ENCODE measurements at regions not wholly inside any gene's neighbourhood (a gene's known extent, or its start where the extent isn't known, plus 50 kb on each side); places are given as distances from the start of the nearest gene placed in this dataset.

GRCh38 chr15:87628311-87628710, 628.2 kb downstream of the NTRK3 start:
- DNase-seq: no peak

DNA sequence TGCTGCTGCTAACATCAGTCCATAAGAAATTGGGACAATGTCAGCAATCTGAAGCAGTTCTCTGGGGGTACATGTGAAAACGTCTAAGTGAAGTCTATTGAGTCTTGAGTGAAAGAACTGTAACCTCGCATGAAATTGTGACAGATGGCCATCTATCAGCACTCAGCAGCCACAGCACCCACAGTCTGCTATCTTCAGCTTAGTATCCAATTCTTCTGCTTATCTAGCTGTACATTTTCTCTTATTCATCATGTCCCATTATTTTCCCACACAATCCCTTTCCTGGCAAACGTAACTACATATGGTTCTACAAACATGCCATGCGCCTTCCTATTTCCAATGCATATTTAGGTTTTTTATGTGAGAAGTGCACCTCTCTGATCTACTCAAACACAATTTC, 629.7 kb downstream of the NTRK3 start:
- DNase-seq: no peak

DNA sequence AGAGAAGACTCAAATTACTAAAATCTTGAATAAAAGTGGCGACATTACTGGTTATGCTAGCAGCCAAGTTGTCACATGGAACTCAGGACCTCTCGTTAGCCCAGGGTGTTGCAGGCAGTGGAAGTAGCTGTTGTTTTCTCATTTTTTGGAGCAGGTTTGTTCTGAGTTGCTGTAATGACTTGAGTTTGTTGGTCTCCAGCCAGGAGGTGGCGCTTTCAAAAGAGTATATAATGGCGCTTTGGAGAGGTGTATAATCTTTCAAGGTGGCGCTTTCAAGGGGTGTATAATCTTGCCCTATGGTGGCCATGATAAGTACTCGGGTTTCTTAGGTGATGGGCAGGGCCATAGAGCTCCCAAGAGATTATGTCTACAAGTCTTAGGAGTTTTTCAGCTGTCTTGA, 632.7 kb downstream of the NTRK3 start:
- no peak for DNase-seq

DNA sequence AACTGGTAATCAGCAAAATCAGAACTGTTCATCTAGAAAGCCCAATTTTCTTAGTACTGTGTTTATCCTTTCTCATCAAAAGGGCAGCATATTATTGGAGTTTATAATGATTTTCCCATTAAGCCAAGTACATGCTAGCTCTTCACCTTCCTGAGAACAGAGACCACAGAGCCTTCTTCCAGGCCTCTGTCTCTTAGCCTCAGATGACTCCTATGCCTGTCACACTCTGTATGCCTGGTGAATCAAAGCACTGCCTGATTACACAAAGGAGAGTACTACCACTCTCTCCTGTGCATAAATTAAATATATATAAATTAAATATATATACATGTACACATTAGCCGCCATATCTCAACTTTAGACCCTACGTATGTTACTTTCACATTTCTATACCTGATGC, 636.1 kb downstream of the NTRK3 start:
- no peak for DNase-seq

GRCh38 chr15:87619161-87619960, 637.2 kb downstream of the NTRK3 start:
- DNase-seq: no peak

DNA sequence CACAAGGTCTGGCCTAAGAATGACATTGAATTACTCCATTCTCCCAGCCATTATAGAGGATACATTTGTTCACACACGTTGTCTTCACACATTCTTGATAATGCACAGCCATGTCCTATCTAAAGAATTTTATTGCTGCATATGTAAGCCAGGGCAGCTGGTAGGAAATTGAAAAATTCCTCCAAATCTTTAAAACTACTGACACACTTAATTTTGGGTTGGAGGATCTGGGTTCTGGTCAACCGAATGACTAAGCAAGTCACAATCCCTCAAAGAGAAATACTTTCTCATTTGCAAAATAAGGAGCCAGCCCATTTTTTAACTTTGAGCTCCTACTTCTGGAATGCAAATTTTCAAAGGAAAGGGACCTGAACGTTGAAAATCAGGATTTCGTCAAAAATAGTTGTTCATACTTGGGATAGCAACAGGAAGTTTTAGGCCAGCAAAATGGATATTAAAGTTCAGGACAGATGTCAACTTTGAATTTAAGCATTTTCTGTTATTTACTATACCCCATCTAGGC, 638.3 kb downstream of the NTRK3 start:
- no peak for DNase-seq

- no peak for DNase-seq
These were observed 641.8 kb downstream of the NTRK3 start for GRCh38 chr15:87614704-87615103.

- DNase-seq: no peak
These were observed 646.2 kb downstream of the NTRK3 start for GRCh38 chr15:87610366-87610765.

- no peak for DNase-seq
These were observed 646.6 kb downstream of the NTRK3 start for GRCh38 chr15:87609894-87610293.

DNA sequence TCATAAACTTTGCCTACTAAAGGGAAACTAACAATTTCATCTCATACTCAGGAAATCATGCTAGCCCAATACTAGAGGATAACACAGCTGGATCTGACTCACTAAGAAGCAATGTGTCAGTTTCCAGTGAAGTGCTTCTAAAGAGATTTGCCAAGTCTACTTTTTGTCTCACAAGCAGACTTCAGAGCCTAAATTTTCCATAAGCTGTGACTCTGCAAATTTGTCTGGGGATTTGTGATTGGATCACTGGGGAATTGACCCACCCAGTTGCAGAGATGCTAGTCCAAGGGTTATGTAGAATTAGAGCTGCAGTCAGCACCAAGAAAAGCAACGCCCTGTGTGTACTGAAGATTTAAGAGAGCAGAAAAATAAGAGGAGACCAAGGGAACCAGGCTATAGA, 647.1 kb downstream of the NTRK3 start:
- DNase-seq: no peak

GRCh38 chr15:87608238-87609028, 648.1 kb downstream of the NTRK3 start:
- no peak for DNase-seq

DNA sequence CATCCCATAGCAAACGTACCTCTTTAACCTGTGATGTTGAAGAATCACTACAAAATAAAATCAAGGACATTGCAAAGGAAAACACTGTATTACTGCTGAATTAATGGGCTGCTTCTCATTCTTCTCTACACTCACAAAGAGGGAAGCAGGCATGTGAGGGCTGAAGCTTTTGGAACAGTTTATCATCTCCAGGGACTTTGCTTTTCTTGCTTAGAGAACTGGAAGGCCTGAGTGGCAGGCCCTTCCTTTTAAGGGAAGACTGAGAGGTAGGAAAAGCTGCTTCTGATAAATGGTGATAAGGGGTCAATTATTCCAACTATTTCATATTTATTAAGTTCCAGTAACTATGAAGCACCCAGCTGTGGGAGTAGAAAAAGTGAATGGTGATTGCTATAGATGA, 649.6 kb downstream of the NTRK3 start:
- DNase-seq: no peak

DNA sequence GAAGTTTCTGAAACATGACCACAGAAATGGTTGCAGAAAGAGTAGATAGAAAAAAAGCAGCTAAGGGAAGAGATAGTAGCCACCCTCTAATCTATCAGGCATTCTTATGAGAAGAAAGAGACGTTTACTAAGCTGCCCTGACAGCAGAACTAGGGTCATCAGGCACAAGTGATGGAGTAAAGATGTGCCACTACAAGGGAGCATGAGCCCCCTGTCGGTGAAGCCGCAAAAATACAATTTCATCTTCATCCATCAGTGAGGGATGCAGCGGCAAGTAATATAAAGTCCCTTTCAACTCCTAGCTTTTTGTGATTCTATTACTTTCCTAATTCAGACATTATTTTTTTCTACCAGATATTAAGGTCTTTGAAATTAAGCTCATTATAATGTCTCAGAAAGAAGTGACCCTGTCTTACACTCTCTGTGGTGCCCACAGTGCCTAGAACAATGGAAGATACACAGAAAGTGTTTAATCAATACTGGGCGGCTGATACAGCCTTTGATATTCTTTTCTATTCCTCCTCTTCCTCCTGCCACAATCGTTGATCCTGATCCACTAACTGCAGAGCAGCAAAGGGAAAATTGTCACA, 651.6 kb downstream of the NTRK3 start:
- no peak for DNase-seq

- DNase-seq: no peak
These were observed 654.2 kb downstream of the NTRK3 start for GRCh38 chr15:87602371-87602770.

DNA sequence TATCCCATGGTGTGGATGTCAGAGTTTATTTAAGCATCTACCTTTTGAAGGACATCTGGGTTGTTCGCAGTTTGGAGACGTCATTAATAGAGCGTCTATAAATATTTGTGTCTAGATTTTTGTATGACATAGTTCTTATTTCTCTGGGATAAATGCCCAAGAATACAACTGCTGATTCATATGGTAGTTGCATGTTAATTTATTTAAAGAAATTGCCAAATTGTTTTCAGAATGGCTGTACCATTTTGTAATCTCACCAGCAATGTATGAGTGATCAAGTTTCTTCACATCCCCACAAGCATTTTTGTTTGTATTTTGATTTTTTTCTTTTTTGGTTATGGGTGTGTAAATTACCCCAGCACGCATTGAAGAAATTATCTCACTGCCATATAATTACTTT, 656.9 kb downstream of the NTRK3 start:
- DNase-seq: no peak

GRCh38 chr15:87597346-87598052, 659.0 kb downstream of the NTRK3 start:
- no peak for DNase-seq

- no peak for DNase-seq
These were observed 665.0 kb downstream of the NTRK3 start for GRCh38 chr15:87591582-87591981.

DNA sequence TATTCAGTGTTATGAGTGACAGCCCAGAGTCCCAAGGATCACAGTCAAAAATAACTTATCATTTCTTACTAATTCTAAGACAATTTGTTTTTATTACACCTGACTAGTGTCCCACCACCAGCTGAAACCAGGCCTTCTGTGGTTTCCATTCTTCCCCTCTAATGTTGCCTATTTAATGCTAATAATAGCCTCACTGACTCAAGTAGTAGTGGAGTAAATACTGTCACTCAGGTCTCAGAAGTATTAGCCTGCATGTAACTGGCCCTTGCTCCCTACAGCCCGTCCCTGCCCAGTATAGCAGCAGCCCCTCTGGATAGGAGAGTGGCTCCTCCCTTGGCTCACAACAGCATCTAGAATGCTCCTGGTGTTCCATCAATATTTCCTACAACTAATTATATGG, 665.5 kb downstream of the NTRK3 start:
- no peak for DNase-seq

DNA sequence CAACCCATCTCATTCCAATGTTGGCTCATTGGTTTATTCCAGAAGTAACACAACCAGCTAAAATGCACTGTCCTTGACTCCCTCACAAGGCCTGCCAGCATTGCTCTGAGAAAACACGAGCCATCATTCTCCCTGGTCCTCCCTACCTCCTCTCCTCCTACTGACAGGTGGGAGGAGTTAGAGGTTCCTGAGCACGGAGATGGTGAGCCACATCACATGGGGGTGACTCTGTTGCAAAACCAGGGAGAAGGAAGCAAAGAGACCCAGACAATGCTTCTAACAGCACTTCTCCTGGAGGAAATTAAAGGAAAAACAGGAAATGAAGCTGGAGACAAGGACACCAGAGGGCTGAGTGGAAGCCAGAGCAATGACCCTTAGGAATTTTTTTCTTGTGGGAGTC, 667.4 kb downstream of the NTRK3 start:
- DNase-seq: no peak

GRCh38 chr15:87582169-87582568, 674.4 kb downstream of the NTRK3 start:
- DNase-seq: no peak

GRCh38 chr15:87579537-87579936, 677.0 kb downstream of the NTRK3 start:
- DNase-seq: no peak

- no peak for DNase-seq
These were observed 677.8 kb downstream of the NTRK3 start for GRCh38 chr15:87578776-87579175.

DNA sequence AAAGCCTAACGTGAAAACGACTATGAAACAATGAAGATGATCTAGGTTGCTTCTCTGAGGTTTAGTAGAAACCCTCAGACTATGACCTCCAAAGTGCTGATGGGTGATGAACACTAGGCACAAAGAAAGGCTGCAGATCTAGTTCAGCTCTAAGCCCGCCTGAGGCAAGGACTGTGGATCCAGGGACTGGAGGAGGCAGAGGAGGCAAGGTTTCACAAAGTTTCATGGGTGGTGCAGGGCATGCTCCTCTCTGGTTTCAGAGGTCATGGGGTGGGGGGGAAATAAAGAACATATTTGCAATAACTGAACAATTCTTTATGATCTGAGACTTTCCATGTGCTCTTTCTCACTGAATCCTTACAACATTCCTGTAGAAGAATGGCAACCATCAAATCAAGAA, 679.2 kb downstream of the NTRK3 start:
- no peak for DNase-seq

Data from stimulated activated CD4-positive, alpha-beta T cell treated with anti-CD3 and anti-CD28 coated beads, Interleukin-12 subunit alpha, Interleukin-12 subunit beta, amount 100 ng/mL, for 4 hours (primary cell).